ENCODE measurements at regions not wholly inside any gene's neighbourhood (a gene's known extent, or its start where the extent isn't known, plus 50 kb on each side); places are given as distances from the start of the nearest gene placed in this dataset.

- DNase-seq (ENCODE audit: low spot score), result no peak
Measured at GRCh38 chr1:186736971-186737685, 56.9 kb upstream of the PTGS2 start.

- DNase-seq (ENCODE audit: low spot score), result no peak
Measured at GRCh38 chr1:186735463-186735862, 55.2 kb upstream of the PTGS2 start.

- no peak for DNase-seq (ENCODE audit: low spot score)
Measured at GRCh38 chr1:186730951-186731729, 50.9 kb upstream of the PTGS2 start.

Data from AG20443 (cell line).